Thoracic aorta (tissue), 2 donors: ENCODE measurements at regions not wholly inside any gene's neighbourhood (a gene's known extent, or its start where the extent isn't known, plus 50 kb on each side); places are given as distances from the start of the nearest gene placed in this dataset.

Source experiments
- ATAC-seq: fragments of 150-250 bp; one replicate; pipeline ENCODE4 v1.8.0; 2017; ENCODE audit warnings: low read depth; ENCODE audit not compliant: insufficient number of reproducible peaks, low FRiP score
- DNase-seq: peaks from one replicate; pipeline ENCODE4 v3.0.0-alpha.2; 2020; ENCODE audit warnings: low spot score
- H3K27ac ChIP-seq, 2 donors: fragments of 200-600 bp; sonication (generic); 1 replicate in 1 of 2; 2 replicates in 1 of 2; pipeline ENCODE4 v1.5.1; 2016; ENCODE audit warnings: mild to moderate bottlenecking in 2 of 2, moderate library complexity in 2 of 2
- H3K27me3 ChIP-seq: fragments of 200-600 bp; sonication (generic); replicated peaks from 2 replicates; pipeline ENCODE4 v1.6.0; 2016; ENCODE audit warnings: mild to moderate bottlenecking; ENCODE audit not compliant: insufficient read depth
- H3K36me3 ChIP-seq: fragments of 200-600 bp; sonication (generic); one replicate; pipeline ENCODE4 v1.5.1; 2016
- H3K4me1 ChIP-seq, 2 donors: fragments of 200-600 bp; sonication (generic); 1 replicate in 1 of 2; 2 replicates in 1 of 2; pipeline versions ENCODE4 v1.5.1 to v1.6.0; 2016; ENCODE audit warnings: low read depth in 2 of 2, mild to moderate bottlenecking in 1 of 2; ENCODE audit not compliant: control insufficient read depth in 1 of 2
- H3K4me3 ChIP-seq: fragments of 200-600 bp; sonication (generic); 2 replicates; pipeline ENCODE4 v1.5.1; 2016; ENCODE audit warnings: mild to moderate bottlenecking
- H3K9me3 ChIP-seq: fragments of 200-600 bp; sonication (generic); 2 replicates; pipeline ENCODE4 v1.5.1; 2016
- CTCF ChIP-seq: fragments of 200-600 bp; sonication (generic); IDR thresholded peaks from one replicate; pipeline ENCODE4 v1.5.1; 2019; ENCODE audit warnings: antibody characterized with exemption

GRCh38 chr10:6995341-6995740 lies 415.3 kb upstream of the PRKCQ start:
- Histone ChIP-seq H3K9me3 (no peaks in the 10 kb centered on the region), H3K4me3 (no peak overlapping the region), H3K4me1 (no peaks in the 10 kb centered on the region), H3K36me3 (no peaks in the 10 kb centered on the region), H3K27me3 (no peaks in the 10 kb centered on the region), H3K27ac (no peak overlapping the region)
- DNase-seq (no peak), ATAC-seq (no peak)
- TF ChIP-seq CTCF = no peak

- Histone ChIP-seq H3K4me1 (no peaks in the 10 kb centered on the region), H3K36me3 (no peaks in the 10 kb centered on the region), H3K27me3 (no peaks in the 10 kb centered on the region), H3K27ac (no peak overlapping the region), H3K9me3 (no peaks in the 10 kb centered on the region), H3K4me3 (no peak overlapping the region)
- no peak for TF ChIP-seq CTCF
- DNase-seq (no peak), ATAC-seq (no peak)
These were observed 410.8 kb upstream of the PRKCQ start for GRCh38 chr10:6990891-6991290.

- no peak for TF ChIP-seq CTCF
- H3K36me3 ChIP-seq = no peaks in the 10 kb centered on the region
- H3K4me1 ChIP-seq = no peaks in the 10 kb centered on the region
- ATAC-seq (no peak), DNase-seq (no peak)
- no peak overlapping the region for H3K27ac ChIP-seq
- H3K4me3 ChIP-seq = no peak overlapping the region
- no peaks in the 10 kb centered on the region for H3K9me3 ChIP-seq
- no peaks in the 10 kb centered on the region for H3K27me3 ChIP-seq
These were observed 408.6 kb upstream of the PRKCQ start for GRCh38 chr10:6988654-6989053.

- H3K27ac ChIP-seq = no peak overlapping the region
These were observed 407.5 kb upstream of the PRKCQ start for GRCh38 chr10:6987536-6987945.

GRCh38 chr10:6986927-6987326 lies 406.9 kb upstream of the PRKCQ start:
- Histone ChIP-seq H3K4me3 (no peak overlapping the region), H3K27me3 (no peaks in the 10 kb centered on the region), H3K4me1 (no peaks in the 10 kb centered on the region), H3K36me3 (no peaks in the 10 kb centered on the region), H3K9me3 (no peaks in the 10 kb centered on the region), H3K27ac (no peak overlapping the region)
- ATAC-seq = no peak
- no peak for TF ChIP-seq CTCF
- DNase-seq = no peak

More at GRCh38 chr10:6987536-6987945, 407.5 kb upstream of the PRKCQ start:
- TF ChIP-seq CTCF = no peak
- DNase-seq = no peak
- H3K9me3 ChIP-seq = no peaks in the 10 kb centered on the region
- H3K4me1 ChIP-seq = no peaks in the 10 kb centered on the region
- ATAC-seq = no peak
- H3K36me3 ChIP-seq = no peaks in the 10 kb centered on the region
- no peaks in the 10 kb centered on the region for H3K27me3 ChIP-seq
- no peak overlapping the region for H3K4me3 ChIP-seq
